ENCODE measurements at regions not wholly inside any gene's neighbourhood (a gene's known extent, or its start where the extent isn't known, plus 50 kb on each side); places are given as distances from the start of the nearest gene placed in this dataset.
"Not testable (repeated sequence)": the region's sequence is repeated elsewhere in the genome, so short reads cannot be mapped to it uniquely, and the experiment has no call there.

DNA sequence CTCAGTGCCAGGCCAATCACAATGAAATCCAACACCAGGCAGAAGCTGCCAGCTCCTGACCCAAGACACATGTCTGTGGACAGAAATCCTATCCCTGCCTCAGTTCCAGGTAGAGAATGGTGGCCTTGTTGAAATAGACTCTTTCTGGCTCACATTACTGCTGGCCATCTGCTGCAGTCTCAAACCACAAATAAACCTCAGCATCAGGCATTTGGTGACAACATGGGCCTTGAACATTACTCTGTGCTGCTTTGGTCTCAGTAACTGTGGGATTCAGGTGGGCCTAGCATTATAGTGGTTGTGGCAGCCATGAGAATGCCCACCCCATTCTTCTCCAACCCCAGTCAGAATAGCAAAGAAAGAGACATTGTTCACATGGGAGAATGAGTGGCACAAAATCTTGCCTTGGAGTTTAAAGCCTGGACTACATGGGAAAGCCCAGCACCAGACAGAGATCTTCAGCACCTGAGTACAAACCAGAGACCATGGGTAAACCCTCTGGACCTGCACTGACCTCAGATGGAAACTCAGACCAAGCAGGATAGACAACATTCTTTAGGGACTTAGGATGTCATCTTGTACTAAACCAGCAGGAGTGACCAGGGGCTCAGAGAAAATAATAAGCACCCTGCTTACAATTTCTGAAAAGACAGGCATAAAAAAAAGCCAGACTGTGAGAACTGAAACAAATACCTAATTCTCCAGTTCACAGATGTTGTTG, 50.4 kb upstream of the TRAM1L1 start:
- no peaks in the 10 kb centered on the region for H3K4me1 ChIP-seq (replicated peaks in 1 of 2)
- in situ Hi-C loops (cut with MboI; ENCODE audit: low pct_unique_long_range_greater_than_20kb in 2 of 9, low sequenced_read_pairs in 9 of 9, unreplicated experiment in 9 of 9) = loop anchor here in 5 of 9 experiments (25.0 kb wide), 4 partner anchors 427 to 1127 kb away; partner anchors contain the start of gene NDST3 (in 3 of the 5)
- no peak overlapping the region for H3K27ac ChIP-seq
- no peak overlapping the region for H3K4me3 ChIP-seq
- ATAC-seq (replicated peaks in 6 of 8) = no peak

DNA sequence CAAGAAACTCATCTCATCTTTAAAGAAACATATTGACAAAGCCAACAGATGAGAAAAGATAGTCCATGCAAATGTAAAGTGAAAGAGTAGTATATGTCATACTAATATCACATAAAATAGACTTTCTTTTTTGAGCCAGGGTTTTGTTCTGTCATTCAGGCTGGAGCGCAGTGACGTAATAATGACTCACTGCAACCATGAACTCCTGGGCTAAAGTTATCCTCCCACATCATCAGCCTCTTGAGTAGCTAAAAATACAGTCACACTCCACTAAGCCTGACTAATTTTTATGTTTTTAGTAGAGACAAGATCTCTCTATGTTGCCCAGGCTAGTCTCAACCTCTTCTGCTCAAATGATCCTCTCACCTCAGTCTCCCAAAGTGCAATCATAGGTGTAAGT, 51.8 kb upstream of the TRAM1L1 start:
- in situ Hi-C loops (cut with MboI; ENCODE audit: low pct_unique_long_range_greater_than_20kb in 2 of 9, low sequenced_read_pairs in 9 of 9, unreplicated experiment in 9 of 9) = loop anchor here in 5 of 9 experiments (25.0 kb wide), 4 partner anchors 425 to 1125 kb away; partner anchors contain the start of gene NDST3 (in 3 of the 5)
- peak in 4 of 8 experiments; percentile 22 to 75 (median 61) for ATAC-seq (replicated peaks in 6 of 8)
- H3K27ac ChIP-seq = no peak overlapping the region
- H3K4me3 ChIP-seq = no peak overlapping the region
- H3K4me1 ChIP-seq (replicated peaks in 1 of 2) = no peaks in the 10 kb centered on the region
- 20 to 100% (median 89%) methylated on average over 2 of the region's 2 CpGs; no CpG with 5 or more reads in 2 of the 10 experiments for WGBS, 10 experiments

DNA sequence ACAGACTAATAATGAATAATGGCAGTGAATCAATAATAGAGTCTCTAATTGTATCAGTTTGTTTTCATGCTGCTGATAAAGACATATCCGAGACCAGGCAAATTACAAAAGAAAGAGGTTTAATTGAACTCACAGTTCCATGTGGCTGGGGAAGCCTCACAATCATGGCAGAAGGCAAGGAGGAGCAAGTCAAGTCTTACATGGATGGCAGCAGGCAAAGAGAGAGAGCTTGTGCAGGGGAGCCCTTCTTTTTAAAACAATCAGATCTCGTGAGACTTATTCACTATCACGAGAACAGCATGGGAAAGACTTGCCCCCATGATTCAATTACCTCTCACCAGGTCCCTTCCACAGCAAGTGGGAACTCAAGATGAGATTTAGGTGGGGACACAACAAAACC, 53.4 kb upstream of the TRAM1L1 start:
- H3K4me3 ChIP-seq; ATAC-seq (replicated peaks in 6 of 8); H3K4me1 ChIP-seq (replicated peaks in 1 of 2); H3K27ac ChIP-seq: not testable (repeated sequence)
- in situ Hi-C loops (cut with MboI; ENCODE audit: low pct_unique_long_range_greater_than_20kb in 2 of 9, low sequenced_read_pairs in 9 of 9, unreplicated experiment in 9 of 9) = loop anchor here in 5 of 9 experiments (25.0 kb wide), 4 partner anchors 424 to 1124 kb away; partner anchors contain the start of gene NDST3 (in 3 of the 5)
- 33 to 100% (median 83%) methylated on average over 1 to 3 of the region's 3 CpGs; no CpG with 5 or more reads in 4 of the 10 experiments for WGBS, 10 experiments

DNA sequence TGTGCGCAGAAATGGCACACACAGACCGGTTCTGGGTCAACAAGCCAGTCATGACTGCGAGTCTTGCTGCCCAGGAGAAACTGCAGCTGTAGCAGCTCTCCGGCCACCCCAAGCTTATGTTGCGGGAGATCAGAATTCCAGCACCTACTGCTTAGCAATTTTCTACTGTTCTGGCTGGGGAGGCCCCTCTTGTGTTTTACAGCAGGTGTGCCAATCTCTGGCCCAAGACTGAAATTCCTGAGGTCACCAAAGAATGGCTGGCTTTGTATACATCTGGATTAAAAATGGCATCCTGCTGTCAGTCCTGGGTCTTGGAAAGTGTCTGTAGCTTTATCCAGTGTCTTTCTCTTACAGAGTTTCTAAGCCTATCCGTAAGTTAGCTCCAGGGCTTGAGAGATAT, 68.9 kb upstream of the TRAM1L1 start:
- Histone ChIP-seq H3K27ac (no peak overlapping the region), H3K4me1 (replicated peaks in 1 of 2) (peaks cover 0 to 4% of the 10 kb centered on the region in 2 donors), H3K4me3 (no peak overlapping the region)
- in situ Hi-C loops (cut with MboI; ENCODE audit: low pct_unique_long_range_greater_than_20kb in 2 of 9, low sequenced_read_pairs in 9 of 9, unreplicated experiment in 9 of 9) = no loop called here
- 33 to 100% (median 62%) methylated on average over 1 to 5 of the region's 6 CpGs; no CpG with 5 or more reads in 2 of the 10 experiments for WGBS, 10 experiments
- no peak for ATAC-seq (replicated peaks in 6 of 8)

DNA sequence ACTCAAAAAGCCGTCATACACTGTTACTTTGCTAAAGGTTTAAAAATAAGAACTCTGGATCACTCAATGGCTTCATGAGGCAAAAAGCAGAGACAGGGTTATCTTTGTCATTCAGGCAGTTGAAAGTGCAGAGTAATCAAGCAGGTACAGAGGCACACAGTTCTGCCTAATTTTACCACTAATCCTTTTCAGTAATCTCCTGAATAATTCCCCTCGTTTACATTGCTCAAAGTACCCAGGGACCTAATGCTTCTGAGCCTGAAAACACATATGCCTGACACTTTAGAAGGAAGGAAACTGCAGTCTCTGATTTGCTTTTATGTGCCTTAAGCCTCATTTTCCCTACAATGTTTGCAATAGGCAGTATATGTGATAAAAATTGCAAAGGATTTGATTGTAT, 71.4 kb upstream of the TRAM1L1 start:
- 0 to 100% (median 39%) methylated on average over 1 to 2 of the region's 2 CpGs; no CpG with 5 or more reads in 2 of the 10 experiments for WGBS, 10 experiments
- in situ Hi-C loops (cut with MboI; ENCODE audit: low pct_unique_long_range_greater_than_20kb in 2 of 9, low sequenced_read_pairs in 9 of 9, unreplicated experiment in 9 of 9) = no loop called here
- ATAC-seq (replicated peaks in 6 of 8) = no peak
- Histone ChIP-seq H3K4me1 (replicated peaks in 1 of 2) (peaks cover 0 to 4% of the 10 kb centered on the region in 2 donors), H3K4me3 (no peak overlapping the region), H3K27ac (no peak overlapping the region)

DNA sequence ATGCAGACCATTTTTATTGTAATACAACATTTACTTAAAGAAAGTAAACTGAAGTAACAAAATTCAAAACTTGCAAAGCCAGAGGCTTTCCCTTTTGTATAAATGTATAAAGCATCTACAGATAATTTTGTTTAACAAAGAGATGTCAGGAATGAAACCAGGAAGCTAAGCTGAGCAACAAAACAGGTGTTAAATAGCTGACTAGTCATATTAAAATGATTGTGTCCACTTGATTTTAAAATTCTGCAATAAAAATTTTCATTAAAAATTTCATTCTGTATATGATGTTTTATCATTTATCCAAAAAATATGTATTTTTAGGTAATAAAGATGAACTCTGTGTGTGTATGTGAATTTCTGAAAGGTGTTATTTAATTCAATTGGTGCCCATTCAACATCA, 72.0 kb upstream of the TRAM1L1 start:
- in situ Hi-C loops (cut with MboI; ENCODE audit: low pct_unique_long_range_greater_than_20kb in 2 of 9, low sequenced_read_pairs in 9 of 9, unreplicated experiment in 9 of 9) = no loop called here
- no peak overlapping the region for H3K4me3 ChIP-seq
- no peak overlapping the region for H3K27ac ChIP-seq
- H3K4me1 ChIP-seq (replicated peaks in 1 of 2) = peaks cover 0 to 4% of the 10 kb centered on the region in 2 donors
- no peak for ATAC-seq (replicated peaks in 6 of 8)

DNA sequence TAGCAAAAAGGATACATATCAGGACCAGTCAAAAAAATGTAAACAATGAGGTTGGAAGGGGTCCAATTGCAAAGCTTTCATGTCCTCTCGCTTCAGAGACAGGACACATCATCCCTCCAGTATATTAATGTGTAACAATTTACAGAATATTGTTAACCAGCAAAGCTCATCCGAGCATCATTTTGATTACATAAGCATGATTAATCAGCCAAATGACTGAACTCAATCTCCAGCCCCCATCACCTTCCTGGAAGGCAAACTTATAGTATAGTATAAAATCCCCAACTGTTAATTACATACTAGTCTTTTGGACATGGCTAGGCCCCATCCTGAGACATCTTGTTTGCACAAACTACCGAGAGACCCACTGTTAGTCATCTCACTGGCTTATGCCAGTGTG, 77.6 kb upstream of the TRAM1L1 start:
- in situ Hi-C loops (cut with MboI; ENCODE audit: low pct_unique_long_range_greater_than_20kb in 2 of 9, low sequenced_read_pairs in 9 of 9, unreplicated experiment in 9 of 9) = no loop called here
- Histone ChIP-seq H3K4me1 (replicated peaks in 1 of 2) (no peaks in the 10 kb centered on the region), H3K27ac (no peak overlapping the region), H3K4me3 (no peak overlapping the region)
- ATAC-seq (replicated peaks in 6 of 8) = no peak
- 41 to 100% (median 77%) methylated on average over 1 to 3 of the region's 3 CpGs; no CpG with 5 or more reads in 4 of the 10 experiments for WGBS, 10 experiments

DNA sequence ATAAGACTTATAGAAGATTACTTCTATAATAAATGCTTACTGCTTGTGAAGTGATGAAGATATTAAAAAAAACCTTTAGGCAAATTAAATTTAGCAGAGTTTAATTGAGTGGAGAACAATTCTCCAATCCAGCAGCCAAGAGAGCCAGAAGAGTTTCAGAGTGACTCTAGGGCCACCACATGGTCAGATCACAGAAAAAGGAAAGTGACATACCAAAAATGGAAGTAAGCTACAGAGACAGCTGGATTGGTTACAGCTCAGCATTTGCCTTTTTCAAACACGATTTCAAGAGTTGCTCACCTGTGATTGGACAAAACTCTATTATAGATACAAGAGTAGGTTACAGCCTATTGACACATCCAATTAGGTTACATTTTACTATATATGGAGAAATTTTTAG, 79.0 kb upstream of the TRAM1L1 start:
- Histone ChIP-seq H3K4me3 (no peak overlapping the region), H3K4me1 (replicated peaks in 1 of 2) (no peaks in the 10 kb centered on the region), H3K27ac (no peak overlapping the region)
- in situ Hi-C loops (cut with MboI; ENCODE audit: low pct_unique_long_range_greater_than_20kb in 2 of 9, low sequenced_read_pairs in 9 of 9, unreplicated experiment in 9 of 9) = no loop called here
- no peak for ATAC-seq (replicated peaks in 6 of 8)
- WGBS, 10 experiments = 0 to 100% (median 44%) methylated on average over 1 of the region's 1 CpG; no CpG with 5 or more reads in 4 of the 10 experiments

DNA sequence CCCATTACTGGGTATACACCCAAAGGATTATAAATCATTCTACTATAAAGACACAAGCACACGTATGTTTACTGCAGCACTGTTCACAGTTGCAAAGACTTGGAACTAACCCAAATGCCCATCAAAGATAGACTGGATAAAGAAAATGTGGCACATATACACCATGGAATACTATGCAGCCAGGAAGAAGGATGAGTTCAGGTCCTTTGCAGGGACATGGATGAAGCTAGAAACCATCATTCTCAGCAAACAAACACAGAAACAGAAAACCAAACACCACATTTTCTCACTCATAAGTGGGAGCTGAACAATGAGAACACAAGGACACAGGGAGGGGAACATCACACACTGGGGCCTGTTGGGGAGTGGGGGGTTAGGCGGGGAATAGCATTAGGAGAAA, 90.0 kb upstream of the TRAM1L1 start:
- H3K4me1 ChIP-seq (replicated peaks in 1 of 2); H3K27ac ChIP-seq; H3K4me3 ChIP-seq; ATAC-seq (replicated peaks in 6 of 8); in situ Hi-C loops (cut with MboI; ENCODE audit: low pct_unique_long_range_greater_than_20kb in 2 of 9, low sequenced_read_pairs in 9 of 9, unreplicated experiment in 9 of 9): not testable (repeated sequence)
- 86 to 100% (median 100%) methylated on average over 1 of the region's 2 CpGs; no CpG with 5 or more reads in 7 of the 10 experiments for WGBS, 10 experiments

DNA sequence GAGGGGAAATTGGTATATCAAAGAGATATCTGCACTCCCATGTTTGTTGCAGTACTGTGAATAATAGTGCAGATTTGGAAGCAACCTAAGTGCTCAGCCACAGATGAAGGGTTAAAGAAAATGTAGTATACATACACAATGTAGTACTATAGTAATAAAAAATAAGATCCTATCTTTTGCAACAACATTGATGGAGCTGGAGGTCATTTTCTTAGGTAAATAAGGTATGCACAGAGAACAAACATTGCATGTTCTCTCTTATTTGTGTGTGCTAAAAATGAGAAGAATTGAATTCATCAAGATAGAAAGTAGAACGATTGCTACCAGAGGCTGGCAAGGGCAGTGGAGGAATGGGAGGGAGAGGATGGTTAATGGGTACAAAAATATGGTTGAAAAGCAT, 117.9 kb upstream of the TRAM1L1 start:
- ATAC-seq (replicated peaks in 6 of 8) = no peak
- Histone ChIP-seq H3K27ac (no peak overlapping the region), H3K4me3 (no peak overlapping the region), H3K4me1 (replicated peaks in 1 of 2) (no peaks in the 10 kb centered on the region)
- in situ Hi-C loops (cut with MboI; ENCODE audit: low pct_unique_long_range_greater_than_20kb in 2 of 9, low sequenced_read_pairs in 9 of 9, unreplicated experiment in 9 of 9) = no loop called here
- WGBS, 10 experiments = 29 to 100% (median 89%) methylated on average over 1 of the region's 1 CpG; no CpG with 5 or more reads in 1 of the 10 experiments

DNA sequence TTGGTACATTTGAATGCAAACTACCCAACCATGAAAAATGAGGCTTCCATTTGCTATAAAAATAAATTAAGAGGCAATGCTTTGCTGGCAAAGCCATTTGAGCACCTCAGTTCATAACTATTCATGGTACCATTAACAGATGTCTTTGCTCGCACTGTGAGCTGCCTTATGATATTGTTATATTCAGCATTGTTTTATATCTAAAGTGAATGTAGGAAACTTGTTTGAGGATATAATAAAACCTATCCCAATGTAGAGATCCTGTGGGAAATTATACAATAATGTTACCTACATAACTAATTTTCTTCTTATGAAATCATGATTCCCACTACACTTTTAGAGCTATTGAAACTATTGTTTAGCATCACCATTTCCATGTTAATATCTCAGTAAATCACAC, 125.2 kb upstream of the TRAM1L1 start:
- Histone ChIP-seq H3K4me1 (replicated peaks in 1 of 2) (peaks cover 0 to 5% of the 10 kb centered on the region in 2 donors), H3K4me3 (no peak overlapping the region), H3K27ac (no peak overlapping the region)
- ATAC-seq (replicated peaks in 6 of 8) = peak in 1 of 8 experiments; percentile 71
- in situ Hi-C loops (cut with MboI; ENCODE audit: low pct_unique_long_range_greater_than_20kb in 2 of 9, low sequenced_read_pairs in 9 of 9, unreplicated experiment in 9 of 9) = no loop called here
- WGBS, 10 experiments = 29 to 83% (median 71%) methylated on average over 1 of the region's 1 CpG; no CpG with 5 or more reads in 3 of the 10 experiments

DNA sequence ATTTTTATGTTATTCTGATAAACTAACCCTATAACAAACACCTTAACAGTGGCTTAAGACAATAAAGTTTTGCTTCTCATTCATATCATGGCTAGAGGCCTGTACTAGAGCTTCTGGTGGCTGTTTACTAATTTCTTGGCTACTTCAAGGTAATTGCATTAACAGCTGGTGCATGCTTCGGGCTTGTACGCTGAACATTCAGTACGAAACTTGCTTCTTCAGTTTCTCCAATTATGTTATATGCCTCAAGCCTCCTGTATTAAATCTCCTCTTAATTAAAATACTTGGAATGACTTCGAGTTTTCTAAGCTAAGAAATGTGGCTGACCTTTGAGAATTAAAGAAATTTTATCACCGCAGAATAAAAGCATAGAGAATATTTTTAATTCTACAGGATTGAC, 138.9 kb upstream of the TRAM1L1 start:
- no peak overlapping the region for H3K27ac ChIP-seq
- in situ Hi-C loops (cut with MboI; ENCODE audit: low pct_unique_long_range_greater_than_20kb in 2 of 9, low sequenced_read_pairs in 9 of 9, unreplicated experiment in 9 of 9) = no loop called here
- 0 to 90% (median 79%) methylated on average over 2 to 5 of the region's 5 CpGs; no CpG with 5 or more reads in 1 of the 10 experiments for WGBS, 10 experiments
- no peak for ATAC-seq (replicated peaks in 6 of 8)
- no peaks in the 10 kb centered on the region for H3K4me1 ChIP-seq (replicated peaks in 1 of 2)
- no peak overlapping the region for H3K4me3 ChIP-seq

DNA sequence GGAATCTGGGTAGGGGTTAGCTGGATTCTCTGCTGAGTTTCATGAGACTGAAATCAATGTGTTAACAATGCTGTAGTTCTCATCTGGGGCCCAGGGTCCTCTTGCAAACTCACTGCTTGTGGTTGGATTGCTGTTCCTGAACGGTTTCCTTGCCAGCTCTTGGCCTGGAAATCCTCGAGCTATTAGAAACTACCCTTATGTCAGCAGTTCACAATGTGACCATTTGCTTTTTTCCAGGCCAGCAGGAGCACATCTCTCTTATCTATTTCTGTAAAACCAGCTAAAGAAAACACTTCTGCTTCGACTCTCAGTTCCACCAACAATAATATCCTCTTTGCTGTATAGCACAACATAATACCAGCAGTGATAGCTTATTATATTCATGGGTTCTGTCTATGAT, 140.1 kb upstream of the TRAM1L1 start:
- Histone ChIP-seq H3K4me1 (replicated peaks in 1 of 2) (no peaks in the 10 kb centered on the region), H3K4me3 (no peak overlapping the region), H3K27ac (no peak overlapping the region)
- no peak for ATAC-seq (replicated peaks in 6 of 8)
- in situ Hi-C loops (cut with MboI; ENCODE audit: low pct_unique_long_range_greater_than_20kb in 2 of 9, low sequenced_read_pairs in 9 of 9, unreplicated experiment in 9 of 9) = no loop called here
- 0 to 71% (median 57%) methylated on average over 1 to 3 of the region's 3 CpGs; no CpG with 5 or more reads in 1 of the 10 experiments for WGBS, 10 experiments

DNA sequence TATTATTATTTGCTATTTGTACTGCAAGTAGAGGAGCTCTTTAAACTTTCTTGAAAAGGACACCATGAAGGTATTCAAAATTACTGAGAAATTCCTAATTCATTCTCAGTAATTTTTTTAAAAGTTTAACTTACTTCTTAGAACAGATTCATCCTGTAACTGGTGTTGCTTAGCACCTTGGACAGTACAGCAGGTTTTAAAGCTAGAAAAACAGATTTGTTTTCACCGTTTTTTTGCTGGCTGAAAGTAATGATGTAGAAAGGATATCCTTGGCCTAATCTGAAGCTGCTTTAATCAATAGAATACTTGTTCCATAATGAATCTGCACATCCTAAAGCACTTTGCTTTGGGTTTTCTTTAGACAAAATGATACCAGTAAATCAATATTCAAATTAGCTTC, 142.5 kb upstream of the TRAM1L1 start:
- in situ Hi-C loops (cut with MboI; ENCODE audit: low pct_unique_long_range_greater_than_20kb in 2 of 9, low sequenced_read_pairs in 9 of 9, unreplicated experiment in 9 of 9) = no loop called here
- H3K4me1 ChIP-seq (replicated peaks in 1 of 2) = no peaks in the 10 kb centered on the region
- 0 to 100% (median 56%) methylated on average over 1 of the region's 1 CpG; no CpG with 5 or more reads in 3 of the 10 experiments for WGBS, 10 experiments
- H3K4me3 ChIP-seq = no peak overlapping the region
- no peak overlapping the region for H3K27ac ChIP-seq
- no peak for ATAC-seq (replicated peaks in 6 of 8)
